Sigmoid colon (tissue), 4 donors: ENCODE measurements at regions not wholly inside any gene's neighbourhood (a gene's known extent, or its start where the extent isn't known, plus 50 kb on each side); places are given as distances from the start of the nearest gene placed in this dataset.

Experiments used
- POLR2A ChIP-seq, 2 donors: fragments of 450-650 bp; IDR thresholded peaks; one replicate each; pipeline ENCODE4 v1.6.1; 2016; ENCODE audit warnings: antibody characterized with exemption in 2 of 2, mild to moderate bottlenecking in 2 of 2, moderate library complexity in 2 of 2
- POLR2AphosphoS5 ChIP-seq, 4 donors: sonication (generic); formaldehyde crosslinking; IDR thresholded peaks; one replicate each; pipeline ENCODE4 v1.6.1; 2017; ENCODE audit warnings: antibody characterized with exemption in 4 of 4
- TF ChIP-seq, protein P1 (sequence below), 4 experiments: fragments of 450-650 bp in 3 of 4; fragments of 200-600 bp in 1 of 4; IDR thresholded peaks; one replicate each; pipeline ENCODE4 v1.5.1; 2016 to 2019; ENCODE audit warnings: antibody characterized with exemption in 4 of 4, mild to moderate bottlenecking in 3 of 4, moderate library complexity in 2 of 4

- TF ChIP-seq, protein P1, sequence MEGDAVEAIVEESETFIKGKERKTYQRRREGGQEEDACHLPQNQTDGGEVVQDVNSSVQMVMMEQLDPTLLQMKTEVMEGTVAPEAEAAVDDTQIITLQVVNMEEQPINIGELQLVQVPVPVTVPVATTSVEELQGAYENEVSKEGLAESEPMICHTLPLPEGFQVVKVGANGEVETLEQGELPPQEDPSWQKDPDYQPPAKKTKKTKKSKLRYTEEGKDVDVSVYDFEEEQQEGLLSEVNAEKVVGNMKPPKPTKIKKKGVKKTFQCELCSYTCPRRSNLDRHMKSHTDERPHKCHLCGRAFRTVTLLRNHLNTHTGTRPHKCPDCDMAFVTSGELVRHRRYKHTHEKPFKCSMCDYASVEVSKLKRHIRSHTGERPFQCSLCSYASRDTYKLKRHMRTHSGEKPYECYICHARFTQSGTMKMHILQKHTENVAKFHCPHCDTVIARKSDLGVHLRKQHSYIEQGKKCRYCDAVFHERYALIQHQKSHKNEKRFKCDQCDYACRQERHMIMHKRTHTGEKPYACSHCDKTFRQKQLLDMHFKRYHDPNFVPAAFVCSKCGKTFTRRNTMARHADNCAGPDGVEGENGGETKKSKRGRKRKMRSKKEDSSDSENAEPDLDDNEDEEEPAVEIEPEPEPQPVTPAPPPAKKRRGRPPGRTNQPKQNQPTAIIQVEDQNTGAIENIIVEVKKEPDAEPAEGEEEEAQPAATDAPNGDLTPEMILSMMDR (IDR thresholded peaks at IDR 0.05): no peak
- TF ChIP-seq POLR2AphosphoS5 (IDR thresholded peaks at IDR 0.05) (peak in 2 of 4 donors; percentile 20 to 63), POLR2A (IDR thresholded peaks at IDR 0.05) (no peak)
These were observed 292.0 kb upstream of the SLCO3A1 start for GRCh38 chr15:91561371-91562100.
